ENCODE measurements at regions not wholly inside any gene's neighbourhood (a gene's known extent, or its start where the extent isn't known, plus 50 kb on each side); places are given as distances from the start of the nearest gene placed in this dataset.

GRCh38 chr18:64331419-64331818 is 182.5 kb upstream of the LINC00305 start:
- no peak overlapping the region for H3K4me2 ChIP-seq
- no peak overlapping the region for H2AFZ ChIP-seq (ENCODE audit: low read depth)
- no peaks in the 10 kb centered on the region for H3K4me1 ChIP-seq (ENCODE audit: low read depth, poor library complexity, severe bottlenecking)
- no peaks in the 10 kb centered on the region for H3K27me3 ChIP-seq (ENCODE audit: insufficient read depth, low read depth)
- H3K9ac ChIP-seq, result no peak overlapping the region
- H3K27ac ChIP-seq, result no peak overlapping the region
- H3K36me3 ChIP-seq (ENCODE audit: insufficient read depth), result no peaks in the 10 kb centered on the region
- no peaks in the 10 kb centered on the region for H4K20me1 ChIP-seq (ENCODE audit: insufficient read depth)
- H3K79me2 ChIP-seq (ENCODE audit: insufficient read depth, low read depth), result no peaks in the 10 kb centered on the region
- H3K4me3 ChIP-seq (IDR thresholded peaks at IDR 0.05; ENCODE audit: insufficient read depth, low read depth, low read length), result no peak overlapping the region
- no peak for TF ChIP-seq CTCF (conservative IDR thresholded peaks at IDR 0.05; ENCODE audit: low read depth, low read length)

- Histone ChIP-seq H3K4me2 (no peak overlapping the region), H3K27ac (no peak overlapping the region), H3K4me3 (IDR thresholded peaks at IDR 0.05; ENCODE audit: insufficient read depth, low read depth, low read length) (no peak overlapping the region), H3K36me3 (ENCODE audit: insufficient read depth) (no peaks in the 10 kb centered on the region), H3K4me1 (ENCODE audit: low read depth, poor library complexity, severe bottlenecking) (no peaks in the 10 kb centered on the region), H2AFZ (ENCODE audit: low read depth) (no peak overlapping the region), H3K79me2 (ENCODE audit: insufficient read depth, low read depth) (no peaks in the 10 kb centered on the region), H3K27me3 (ENCODE audit: insufficient read depth, low read depth) (no peaks in the 10 kb centered on the region), H4K20me1 (ENCODE audit: insufficient read depth) (no peaks in the 10 kb centered on the region), H3K9ac (no peak overlapping the region)
- TF ChIP-seq CTCF (conservative IDR thresholded peaks at IDR 0.05; ENCODE audit: low read depth, low read length), result no peak
Observed at GRCh38 chr18:64330931-64331330, 182.0 kb upstream of the LINC00305 start.

GRCh38 chr18:64330161-64330560 is 181.3 kb upstream of the LINC00305 start:
- H3K4me1 ChIP-seq (ENCODE audit: low read depth, poor library complexity, severe bottlenecking), result no peaks in the 10 kb centered on the region
- no peak overlapping the region for H3K9ac ChIP-seq
- H3K4me3 ChIP-seq (IDR thresholded peaks at IDR 0.05; ENCODE audit: insufficient read depth, low read depth, low read length), result no peak overlapping the region
- no peak overlapping the region for H3K4me2 ChIP-seq
- no peaks in the 10 kb centered on the region for H4K20me1 ChIP-seq (ENCODE audit: insufficient read depth)
- no peaks in the 10 kb centered on the region for H3K27me3 ChIP-seq (ENCODE audit: insufficient read depth, low read depth)
- no peak for TF ChIP-seq CTCF (conservative IDR thresholded peaks at IDR 0.05; ENCODE audit: low read depth, low read length)
- no peak overlapping the region for H3K27ac ChIP-seq
- H2AFZ ChIP-seq (ENCODE audit: low read depth), result no peak overlapping the region
- no peaks in the 10 kb centered on the region for H3K79me2 ChIP-seq (ENCODE audit: insufficient read depth, low read depth)
- H3K36me3 ChIP-seq (ENCODE audit: insufficient read depth), result no peaks in the 10 kb centered on the region

GRCh38 chr18:64322189-64322588 is 173.3 kb upstream of the LINC00305 start:
- no peak overlapping the region for H3K27ac ChIP-seq
- H3K4me3 ChIP-seq (IDR thresholded peaks at IDR 0.05; ENCODE audit: insufficient read depth, low read depth, low read length), result no peak overlapping the region
- no peaks in the 10 kb centered on the region for H3K79me2 ChIP-seq (ENCODE audit: insufficient read depth, low read depth)
- H3K27me3 ChIP-seq (ENCODE audit: insufficient read depth, low read depth), result no peaks in the 10 kb centered on the region
- TF ChIP-seq CTCF (conservative IDR thresholded peaks at IDR 0.05; ENCODE audit: low read depth, low read length), result no peak
- H4K20me1 ChIP-seq (ENCODE audit: insufficient read depth), result no peaks in the 10 kb centered on the region
- no peak overlapping the region for H3K9ac ChIP-seq
- no peak overlapping the region for H3K4me2 ChIP-seq
- no peaks in the 10 kb centered on the region for H3K4me1 ChIP-seq (ENCODE audit: low read depth, poor library complexity, severe bottlenecking)
- H2AFZ ChIP-seq (ENCODE audit: low read depth), result no peak overlapping the region
- no peaks in the 10 kb centered on the region for H3K36me3 ChIP-seq (ENCODE audit: insufficient read depth)

GRCh38 chr18:64318547-64318946 is 169.7 kb upstream of the LINC00305 start:
- Histone ChIP-seq H3K27ac (no peak overlapping the region), H4K20me1 (ENCODE audit: insufficient read depth) (no peaks in the 10 kb centered on the region), H3K4me1 (ENCODE audit: low read depth, poor library complexity, severe bottlenecking) (no peaks in the 10 kb centered on the region), H2AFZ (ENCODE audit: low read depth) (no peak overlapping the region), H3K4me3 (IDR thresholded peaks at IDR 0.05; ENCODE audit: insufficient read depth, low read depth, low read length) (no peak overlapping the region), H3K4me2 (no peak overlapping the region), H3K9ac (no peak overlapping the region), H3K36me3 (ENCODE audit: insufficient read depth) (no peaks in the 10 kb centered on the region), H3K27me3 (ENCODE audit: insufficient read depth, low read depth) (no peaks in the 10 kb centered on the region), H3K79me2 (ENCODE audit: insufficient read depth, low read depth) (no peaks in the 10 kb centered on the region)
- no peak for TF ChIP-seq CTCF (conservative IDR thresholded peaks at IDR 0.05; ENCODE audit: low read depth, low read length)

Data from KMS-11 (cell line).